Testis (tissue), 2 donors: ENCODE measurements at regions not wholly inside any gene's neighbourhood (a gene's known extent, or its start where the extent isn't known, plus 50 kb on each side); places are given as distances from the start of the nearest gene placed in this dataset.

Experiments
- POLR2A ChIP-seq: fragments of 450-650 bp; IDR thresholded peaks from one replicate; pipeline ENCODE4 v1.6.1; 2017; ENCODE audit warnings: antibody characterized with exemption, mild to moderate bottlenecking, moderate library complexity
- TF ChIP-seq, protein P1 (sequence below), 3 experiments: fragments of 450-650 bp in 2 of 3; fragments of 200-600 bp in 1 of 3; sonication (generic) in 1 of 3; IDR thresholded peaks; one replicate each; pipeline ENCODE4 v1.5.1; 2016 to 2019; ENCODE audit warnings: antibody characterized with exemption in 3 of 3, mild to moderate bottlenecking in 2 of 3, moderate library complexity in 1 of 3

DNA sequence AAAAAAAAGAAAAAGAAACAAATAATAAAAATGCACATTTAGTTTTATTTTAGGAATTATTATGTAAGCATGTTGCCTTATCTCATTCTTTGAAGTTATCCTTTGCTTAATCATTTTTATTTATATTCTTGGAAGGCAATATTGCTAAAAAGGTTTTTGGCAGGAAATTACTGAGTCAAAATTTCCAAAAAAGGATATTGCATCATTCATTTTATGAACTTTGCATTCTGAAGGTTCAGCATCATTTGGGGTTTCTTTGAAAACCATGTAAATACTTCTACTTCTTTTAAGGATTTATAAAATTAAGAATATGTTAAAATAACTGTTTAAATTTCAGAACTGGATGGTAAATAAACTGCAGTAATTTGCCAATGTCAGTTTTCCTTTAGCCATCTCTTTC is 94.2 kb upstream of the CTNND2 start:
- TF ChIP-seq, protein P1, sequence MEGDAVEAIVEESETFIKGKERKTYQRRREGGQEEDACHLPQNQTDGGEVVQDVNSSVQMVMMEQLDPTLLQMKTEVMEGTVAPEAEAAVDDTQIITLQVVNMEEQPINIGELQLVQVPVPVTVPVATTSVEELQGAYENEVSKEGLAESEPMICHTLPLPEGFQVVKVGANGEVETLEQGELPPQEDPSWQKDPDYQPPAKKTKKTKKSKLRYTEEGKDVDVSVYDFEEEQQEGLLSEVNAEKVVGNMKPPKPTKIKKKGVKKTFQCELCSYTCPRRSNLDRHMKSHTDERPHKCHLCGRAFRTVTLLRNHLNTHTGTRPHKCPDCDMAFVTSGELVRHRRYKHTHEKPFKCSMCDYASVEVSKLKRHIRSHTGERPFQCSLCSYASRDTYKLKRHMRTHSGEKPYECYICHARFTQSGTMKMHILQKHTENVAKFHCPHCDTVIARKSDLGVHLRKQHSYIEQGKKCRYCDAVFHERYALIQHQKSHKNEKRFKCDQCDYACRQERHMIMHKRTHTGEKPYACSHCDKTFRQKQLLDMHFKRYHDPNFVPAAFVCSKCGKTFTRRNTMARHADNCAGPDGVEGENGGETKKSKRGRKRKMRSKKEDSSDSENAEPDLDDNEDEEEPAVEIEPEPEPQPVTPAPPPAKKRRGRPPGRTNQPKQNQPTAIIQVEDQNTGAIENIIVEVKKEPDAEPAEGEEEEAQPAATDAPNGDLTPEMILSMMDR (IDR thresholded peaks at IDR 0.05): no peak
- no peak for TF ChIP-seq POLR2A
